HCT116 (cell line): ENCODE measurements at regions not wholly inside any gene's neighbourhood (a gene's known extent, or its start where the extent isn't known, plus 50 kb on each side); places are given as distances from the start of the nearest gene placed in this dataset.

Experiments
- ATAC-seq: fragments of 200-7000 bp; cut with Tn5 transposase; 2 replicates; pipeline ENCODE4 v1.9.1; 2020; ENCODE audit warnings: mild to moderate bottlenecking, moderate library complexity
- BruUV-seq: library from RNA; stranded (reverse); fragments of 400-500 nt; replicated peaks from 2 replicates; lab custom pipeline; 2021; lab: Mats Ljungman, UMichigan
- CTCF ChIA-PET: fragments of 300-600 bp; sonication (Branson Sonifier 250); formaldehyde crosslinking; loops from one replicate; lab custom pipeline; 2021; ENCODE audit warnings: antibody characterized with exemption; lab: Charles Lee
- POLR2A ChIA-PET: fragments of 300-600, 350-600 bp; sonication (Branson Sonifier 250); formaldehyde crosslinking; loops from one replicate; lab custom pipeline; 2021; ENCODE audit warnings: antibody characterized with exemption; lab: Charles Lee
- RAD21 ChIA-PET, 2 experiments: fragments of 300-600 bp; sonication (Branson Sonifier 250); formaldehyde crosslinking; loops; one replicate each; lab custom pipeline; 2023; ENCODE audit warnings: low total read pairs in 2 of 2; ENCODE audit not compliant: uncharacterized antibody in 2 of 2, unreplicated experiment in 2 of 2, low non-redundant PET in 1 of 2; lab: Charles Lee
- DNase-seq: peaks from one replicate; pipeline ENCODE4 v3.0.0-alpha.2; 2010; ENCODE audit warnings: low read depth, low spot score
- H2AFZ ChIP-seq: fragments of 200-600 bp; shearing (Covaris generic), sonication (generic); 2 replicates; pipeline ENCODE4 v1.6.1; 2017; ENCODE audit warnings: low read depth, mixed run types, mixed read lengths, antibody characterized with exemption, low read length; ENCODE audit not compliant: poor library complexity, severe bottlenecking
- H3K27ac ChIP-seq: 2 replicates; pipeline ENCODE4 v1.5.1; 2012; ENCODE audit warnings: low read depth, low read length
- H3K27me3 ChIP-seq: fragments of 200-600 bp; sonication (generic); 2 replicates; pipeline ENCODE4 v1.6.1; 2016; ENCODE audit warnings: mixed run types, low read length, mixed read lengths; ENCODE audit not compliant: insufficient read depth
- H3K36me3 ChIP-seq, 2 experiments: fragments of 200-500 bp in 1 of 2; fragments of 200-600 bp in 1 of 2; sonication (Bioruptor generic) in 1 of 2; sonication (generic) in 1 of 2; 2 replicates each; pipeline versions ENCODE4 v1.5.1 to v1.6.1; 2014 to 2016; ENCODE audit warnings: low read length in 2 of 2, inconsistent platforms in 1 of 2, mixed read lengths in 1 of 2, mixed run types in 1 of 2; ENCODE audit not compliant: insufficient read depth in 2 of 2, control insufficient read depth in 1 of 2
- H3K4me1 ChIP-seq, 2 experiments: fragments of 200-600 bp in 1 of 2; sonication (generic) in 1 of 2; 2 replicates each; pipeline versions ENCODE4 v1.5.1 to v1.6.1; 2012 to 2017; ENCODE audit warnings: low read length in 2 of 2, inconsistent platforms in 1 of 2, mild to moderate bottlenecking in 1 of 2, mixed read lengths in 1 of 2, mixed run types in 1 of 2, moderate library complexity in 1 of 2; ENCODE audit not compliant: insufficient read depth in 2 of 2, control insufficient read depth in 1 of 2
- H3K4me2 ChIP-seq: fragments of 200-600 bp; sonication (generic); 2 replicates; pipeline ENCODE4 v1.6.1; 2017; ENCODE audit warnings: mixed run types, low read length, mixed read lengths
- H3K4me3 ChIP-seq, 2 experiments: fragments of 200-600 bp in 1 of 2; sonication (generic) in 1 of 2; replicated peaks in 1 of 2; 2 replicates each; pipeline ENCODE4 v1.5.1; 2011 to 2016; ENCODE audit warnings: low read length in 2 of 2, control low read depth in 1 of 2, low read depth in 1 of 2, mild to moderate bottlenecking in 1 of 2, mixed read lengths in 1 of 2, mixed run types in 1 of 2
- H3K79me2 ChIP-seq: fragments of 200-600 bp; sonication (generic); 2 replicates; pipeline ENCODE4 v1.6.1; 2017; ENCODE audit warnings: mild to moderate bottlenecking, mixed run types, low read length, moderate library complexity, mixed read lengths; ENCODE audit not compliant: insufficient read depth
- H3K9ac ChIP-seq: fragments of 200-600 bp; sonication (generic); 2 replicates; pipeline ENCODE4 v1.6.1; 2016; ENCODE audit warnings: low read length, mixed read lengths
- H3K9me2 ChIP-seq: fragments of 200-600 bp; sonication (generic), shearing (Covaris generic); 2 replicates; pipeline ENCODE4 v1.6.1; 2017; ENCODE audit warnings: mixed run types, mild to moderate bottlenecking, moderate library complexity; ENCODE audit not compliant: insufficient read depth
- H3K9me3 ChIP-seq, 2 experiments: fragments of 200-500 bp in 1 of 2; fragments of 200-600 bp in 1 of 2; sonication (Bioruptor generic) in 1 of 2; sonication (generic) in 1 of 2; 2 replicates each; pipeline ENCODE4 v1.6.1; 2014 to 2017; ENCODE audit warnings: low read length in 2 of 2, mixed read lengths in 2 of 2, inconsistent platforms in 1 of 2, low read depth in 1 of 2, mild to moderate bottlenecking in 1 of 2, mixed run types in 1 of 2, moderate library complexity in 1 of 2; ENCODE audit not compliant: control insufficient read depth in 1 of 2, insufficient read depth in 1 of 2
- H4K20me1 ChIP-seq: fragments of 200-600 bp; sonication (generic), shearing (Covaris generic); 2 replicates; pipeline ENCODE4 v1.6.1; 2017; ENCODE audit warnings: mixed run types, mild to moderate bottlenecking, moderate library complexity; ENCODE audit not compliant: insufficient read depth
- ATF3 ChIP-seq: IDR thresholded peaks from 2 replicates; pipeline ENCODE4 v1.6.1; 2012
- CTCF ChIP-seq, 3 experiments: fragments of 200-600 bp in 1 of 3; sonication (generic) in 1 of 3; IDR thresholded peaks in 2 of 3; conservative IDR thresholded peaks in 1 of 3; 2 replicates each; pipeline ENCODE4 v1.5.1; 2012 to 2017; ENCODE audit warnings: low read depth in 2 of 3, low read length in 2 of 3, antibody characterized with exemption in 1 of 3, borderline replicate concordance in 1 of 3, control low read depth in 1 of 3, mild to moderate bottlenecking in 1 of 3, mixed read lengths in 1 of 3, mixed run types in 1 of 3, moderate library complexity in 1 of 3; ENCODE audit not compliant: insufficient read depth in 1 of 3
- EGR1 ChIP-seq: IDR thresholded peaks from 2 replicates; pipeline ENCODE4 v1.6.1; 2012; ENCODE audit warnings: low read depth
- ELF1 ChIP-seq: IDR thresholded peaks from 2 replicates; pipeline ENCODE4 v1.6.1; 2012; ENCODE audit warnings: low read depth, borderline replicate concordance
- EZH2 ChIP-seq: fragments of 200-600 bp; sonication (generic); IDR thresholded peaks from 2 replicates; pipeline ENCODE4 v1.6.1; 2017; ENCODE audit warnings: antibody characterized with exemption, mixed run types
- EZH2phosphoT487 ChIP-seq: fragments of 200-600 bp; IDR thresholded peaks from 2 replicates; pipeline ENCODE4 v1.6.1; 2018; ENCODE audit warnings: antibody characterized with exemption, borderline replicate concordance
- FOSL1 ChIP-seq: IDR thresholded peaks from 2 replicates; pipeline ENCODE4 v1.6.1; 2012; ENCODE audit warnings: low read depth
- JUND ChIP-seq: IDR thresholded peaks from 2 replicates; pipeline ENCODE4 v1.6.1; 2012
- MAX ChIP-seq: IDR thresholded peaks from 2 replicates; pipeline ENCODE4 v1.6.1; 2012
- POLR2A ChIP-seq: IDR thresholded peaks from 2 replicates; pipeline ENCODE4 v1.7.0; 2011; ENCODE audit warnings: borderline replicate concordance; ENCODE audit not compliant: insufficient read depth, insufficient read length; ENCODE audit errors: extremely low read depth
- POLR2AphosphoS5 ChIP-seq: IDR thresholded peaks from 2 replicates; pipeline ENCODE4 v1.6.1; 2011; ENCODE audit warnings: mild to moderate bottlenecking, low read depth, low read length, moderate library complexity
- RAD21 ChIP-seq: IDR thresholded peaks from 2 replicates; pipeline ENCODE4 v1.6.1; 2012; ENCODE audit warnings: low read depth, mild to moderate bottlenecking
- REST ChIP-seq: IDR thresholded peaks from 2 replicates; pipeline ENCODE4 v1.6.1; 2012; ENCODE audit warnings: low read depth
- SP1 ChIP-seq: IDR thresholded peaks from 2 replicates; pipeline ENCODE4 v1.6.1; 2012; ENCODE audit warnings: low read depth
- SRF ChIP-seq: IDR thresholded peaks from 2 replicates; pipeline ENCODE4 v1.6.1; 2012; ENCODE audit warnings: low read depth
- TCF7L2 ChIP-seq: IDR thresholded peaks from 2 replicates; pipeline ENCODE4 v1.7.0; 2011; ENCODE audit warnings: borderline replicate concordance, inconsistent platforms; ENCODE audit not compliant: insufficient read depth, insufficient read length; ENCODE audit errors: extremely low read depth
- YY1 ChIP-seq: IDR thresholded peaks from 2 replicates; pipeline ENCODE4 v1.6.1; 2011; ENCODE audit warnings: low read length, low read depth, moderate library complexity, mild to moderate bottlenecking; ENCODE audit not compliant: insufficient replicate concordance; ENCODE audit errors: extremely low read depth
- ZNF274 ChIP-seq: fragments of 200-500 bp; sonication (Bioruptor generic); IDR thresholded peaks from 2 replicates; pipeline ENCODE4 v1.6.1; 2014; ENCODE audit warnings: mild to moderate bottlenecking, low read depth, low read length, inconsistent platforms
- intact Hi-C: fragments of 100-400 bp; cut with micrococcal nuclease; formaldehyde crosslinking; loops from 2 replicates; pipeline ENCODE4 v1.10.0; 2022

- TF ChIP-seq YY1 (no peak), FOSL1 (no peak), CTCF (IDR thresholded peaks at IDR 0.05 in 2 of 3, conservative IDR thresholded peaks at IDR 0.05 in 1 of 3; ENCODE audit: borderline replicate concordance in 1 of 3, insufficient read depth in 1 of 3, low read depth in 2 of 3, low read length in 2 of 3) (no peak), JUND (no peak)
These were observed 211.6 kb upstream of the CXCL13 start (continued) for GRCh38 chr4:77393996-77394395.

- TF ChIP-seq REST = no peak
- TF ChIP-seq ATF3 = no peak
- no peak for TF ChIP-seq SP1
- TF ChIP-seq FOSL1 = no peak
- no peak for TF ChIP-seq RAD21
- no peak for TF ChIP-seq EGR1
- no peak for TF ChIP-seq EZH2phosphoT487
- no peak for TF ChIP-seq TCF7L2
- TF ChIP-seq MAX = no peak
- TF ChIP-seq EZH2 = no peak
- TF ChIP-seq ELF1 = no peak
- no peak for TF ChIP-seq POLR2AphosphoS5
- no peak for TF ChIP-seq SRF
- no peak for TF ChIP-seq ZNF274
- TF ChIP-seq POLR2A = no peak
- CTCF ChIA-PET = interaction anchor here (1.3 kb wide), 1 partner anchor 9 kb away, joined by 3 read pairs; no protein-coding TSS in a partner anchor
These were observed 210.1 kb upstream of the CXCL13 start for GRCh38 chr4:77395481-77395880.

More at GRCh38 chr4:77395481-77395880, 210.1 kb upstream of the CXCL13 start:
- no peak for DNase-seq
- ChIA-PET RAD21 (no interaction called here), POLR2A (no interaction called here)
- Histone ChIP-seq H3K9me3 (no peaks in the 10 kb centered on the region), H2AFZ (no peak overlapping the region), H3K27ac (no peak overlapping the region), H3K79me2 (no peaks in the 10 kb centered on the region), H3K36me3 (no peaks in the 10 kb centered on the region), H3K4me2 (no peak overlapping the region), H3K4me3 (no peak overlapping the region), H3K27me3 (peaks cover 4% of the 10 kb centered on the region), H3K4me1 (no peaks in the 10 kb centered on the region), H4K20me1 (no peaks in the 10 kb centered on the region), H3K9me2 (no peaks in the 10 kb centered on the region), H3K9ac (no peak overlapping the region)
- no TSS peak for BruUV-seq
- intact Hi-C loops = no loop called here
- ATAC-seq = no peak
